ACC112 (cell line): ENCODE measurements at regions not wholly inside any gene's neighbourhood (a gene's known extent, or its start where the extent isn't known, plus 50 kb on each side); places are given as distances from the start of the nearest gene placed in this dataset.
"Not testable (repeated sequence)": the region's sequence is repeated elsewhere in the genome, so short reads cannot be mapped to it uniquely, and the experiment has no call there.

Experiments used
- H2AFZ ChIP-seq: fragments of 200-600 bp; sonication (generic); one replicate; pipeline ENCODE4 v1.6.0; 2017; ENCODE audit warnings: antibody characterized with exemption, low read length; ENCODE audit not compliant: unreplicated experiment
- H3K27ac ChIP-seq: fragments of 200-600 bp; sonication (generic); 2 replicates; pipeline ENCODE4 v1.5.1; 2014; ENCODE audit warnings: low read depth, mild to moderate bottlenecking, antibody characterized with exemption, low read length, moderate library complexity
- H3K27me3 ChIP-seq: fragments of 200-600 bp; sonication (generic); 2 replicates; pipeline ENCODE4 v1.6.1; 2014; ENCODE audit warnings: mild to moderate bottlenecking, antibody characterized with exemption, low read length, moderate library complexity, mixed read lengths; ENCODE audit not compliant: insufficient read depth
- H3K36me3 ChIP-seq: fragments of 200-600 bp; sonication (generic); 2 replicates; pipeline ENCODE4 v1.6.1; 2016; ENCODE audit warnings: mild to moderate bottlenecking, antibody characterized with exemption, low read length, moderate library complexity, mixed read lengths; ENCODE audit not compliant: insufficient read depth
- H3K4me1 ChIP-seq: fragments of 200-600 bp; sonication (generic); one replicate; pipeline ENCODE4 v1.6.1; 2016; ENCODE audit warnings: low read length, mixed read lengths; ENCODE audit not compliant: insufficient read depth, unreplicated experiment, control insufficient read depth
- H3K4me3 ChIP-seq: fragments of 200-600 bp; sonication (generic); 2 replicates; pipeline ENCODE4 v1.5.1; 2014; ENCODE audit warnings: mild to moderate bottlenecking, low read depth, low read length
- H3K79me2 ChIP-seq: fragments of 200-600 bp; sonication (generic); one replicate; pipeline ENCODE4 v1.6.0; 2016; ENCODE audit warnings: low read length; ENCODE audit not compliant: control insufficient read depth, unreplicated experiment, insufficient read depth

DNA sequence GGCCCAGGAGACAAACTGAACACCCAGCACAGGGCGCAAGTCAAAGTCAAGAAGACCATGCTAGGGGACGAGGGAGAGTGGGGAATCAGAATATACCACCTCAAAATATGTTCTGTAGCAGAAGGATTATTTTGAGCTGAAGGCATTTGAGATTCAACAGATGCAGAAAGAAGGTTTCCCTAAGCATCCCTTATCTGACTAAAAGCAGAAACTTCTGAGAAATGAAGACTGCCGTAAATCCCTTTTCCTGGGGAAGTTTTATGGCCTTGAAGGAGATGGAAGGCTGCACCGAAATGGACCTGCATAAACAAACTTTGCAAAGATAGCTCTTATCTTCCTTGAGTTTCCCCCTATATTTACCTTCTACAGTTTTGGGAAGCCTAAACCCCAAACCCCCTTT is 72.8 kb downstream of the PTTG1 start:
- Histone ChIP-seq H3K36me3 (no peaks in the 10 kb centered on the region), H3K27me3 (peaks cover 6% of the 10 kb centered on the region; the same call in 1 of the 2 replicates), H3K79me2 (no peaks in the 10 kb centered on the region), H3K4me1 (no peaks in the 10 kb centered on the region), H3K27ac (no peak overlapping the region), H3K4me3 (no peak overlapping the region), H2AFZ (no peak overlapping the region)

DNA sequence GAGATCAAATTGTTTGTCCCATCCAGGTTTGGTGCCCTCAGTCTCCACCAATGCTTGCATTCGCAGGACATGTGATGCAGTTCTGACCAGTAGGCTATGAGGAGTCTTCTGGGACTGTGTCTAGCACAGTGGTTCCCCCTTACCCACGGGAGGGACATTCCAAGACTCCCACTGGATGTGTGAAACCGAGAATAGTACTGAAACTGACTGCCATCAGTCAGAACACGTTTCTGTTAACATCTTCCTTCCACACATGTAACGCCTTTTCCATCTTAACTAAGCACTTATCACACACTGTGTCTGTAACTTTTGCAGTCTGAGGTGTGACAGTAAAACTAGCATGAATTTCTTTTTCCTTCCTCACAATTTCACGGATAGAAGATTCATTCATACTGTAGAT is 74.7 kb downstream of the PTTG1 start:
- H3K79me2 ChIP-seq, result no peaks in the 10 kb centered on the region
- H3K27ac ChIP-seq, result no peak overlapping the region
- no peaks in the 10 kb centered on the region for H3K36me3 ChIP-seq
- H2AFZ ChIP-seq, result no peak overlapping the region
- H3K4me1 ChIP-seq, result no peaks in the 10 kb centered on the region
- H3K27me3 ChIP-seq, result peaks cover 12% of the 10 kb centered on the region
- H3K4me3 ChIP-seq, result no peak overlapping the region

DNA sequence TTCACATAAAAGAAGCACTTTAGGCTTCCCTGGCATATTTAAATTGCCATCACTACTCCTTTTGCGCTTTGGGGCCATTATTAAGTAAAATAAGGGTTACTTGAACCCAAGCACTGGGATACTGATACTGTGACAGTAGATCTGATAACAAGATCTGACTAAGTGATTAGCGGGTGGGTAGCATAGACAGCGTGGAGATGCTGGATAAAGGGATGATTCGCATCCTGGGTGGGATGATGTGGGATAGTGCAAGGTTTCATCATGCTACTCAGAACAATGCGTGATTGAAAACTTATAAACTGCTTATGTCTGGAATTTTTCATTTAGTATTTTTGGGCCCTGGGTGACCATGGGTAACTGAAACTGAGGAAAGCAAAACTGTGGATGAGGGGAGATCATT is 75.1 kb downstream of the PTTG1 start:
- Histone ChIP-seq H3K36me3 (no peaks in the 10 kb centered on the region), H3K4me3 (no peak overlapping the region), H3K79me2 (no peaks in the 10 kb centered on the region), H3K27ac (no peak overlapping the region), H2AFZ (no peak overlapping the region), H3K4me1 (no peaks in the 10 kb centered on the region), H3K27me3 (peaks cover 12% of the 10 kb centered on the region)

DNA sequence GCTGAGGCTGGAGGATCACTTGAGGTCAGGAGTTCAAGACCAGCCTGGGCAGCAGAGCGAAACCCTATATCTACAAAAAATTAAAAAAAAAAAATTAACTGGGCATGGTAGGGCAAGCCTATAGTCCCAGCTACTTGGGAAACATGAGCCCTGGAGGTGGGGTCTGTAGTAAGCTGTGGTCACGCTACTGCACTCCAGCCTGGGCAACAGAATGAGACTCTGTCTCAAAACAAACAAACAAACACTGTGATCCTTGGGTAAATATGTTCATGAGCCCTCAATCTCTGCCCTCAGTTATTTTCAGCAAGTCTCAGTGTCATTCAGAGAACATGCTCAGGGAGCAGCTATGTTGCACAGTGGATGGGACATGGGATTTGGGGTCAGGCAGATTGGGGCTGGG is 76.2 kb downstream of the PTTG1 start:
- Histone ChIP-seq H2AFZ (no peak overlapping the region), H3K79me2 (no peaks in the 10 kb centered on the region), H3K36me3 (no peaks in the 10 kb centered on the region), H3K4me3 (no peak overlapping the region), H3K27me3 (peaks cover 12% of the 10 kb centered on the region), H3K4me1 (no peaks in the 10 kb centered on the region), H3K27ac (no peak overlapping the region)

DNA sequence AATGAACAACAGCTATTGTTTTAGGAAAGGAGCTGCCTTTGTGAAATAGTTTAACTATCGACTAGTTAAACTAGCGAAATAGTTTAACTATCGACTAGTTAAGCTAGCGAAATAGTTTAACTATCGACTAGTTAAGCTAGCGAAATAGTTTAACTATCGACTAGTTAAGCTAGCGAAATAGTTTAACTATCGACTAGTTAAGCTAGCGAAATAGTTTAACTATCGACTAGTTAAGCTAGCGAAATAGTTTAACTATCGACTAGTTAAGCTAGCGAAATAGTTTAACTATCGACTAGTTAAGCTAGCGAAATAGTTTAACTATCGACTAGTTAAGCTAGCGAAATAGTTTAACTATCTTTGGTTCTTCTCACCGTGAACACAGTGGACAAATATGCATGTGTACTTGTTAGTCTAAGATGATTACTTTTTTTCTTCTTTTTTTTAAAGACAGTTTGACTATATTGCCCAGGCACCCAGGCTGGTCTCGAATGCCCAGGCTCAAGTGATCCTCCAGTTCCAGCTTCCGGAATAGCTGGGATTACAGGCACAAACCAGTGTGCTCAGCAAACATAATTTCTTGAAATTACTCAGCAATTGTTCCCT is 76.9 kb downstream of the PTTG1 start:
- not testable (repeated sequence) for H3K4me1 ChIP-seq, H3K79me2 ChIP-seq, H2AFZ ChIP-seq, H3K36me3 ChIP-seq, H3K4me3 ChIP-seq, H3K27ac ChIP-seq
- H3K27me3 ChIP-seq, result peaks cover 12% of the 10 kb centered on the region

DNA sequence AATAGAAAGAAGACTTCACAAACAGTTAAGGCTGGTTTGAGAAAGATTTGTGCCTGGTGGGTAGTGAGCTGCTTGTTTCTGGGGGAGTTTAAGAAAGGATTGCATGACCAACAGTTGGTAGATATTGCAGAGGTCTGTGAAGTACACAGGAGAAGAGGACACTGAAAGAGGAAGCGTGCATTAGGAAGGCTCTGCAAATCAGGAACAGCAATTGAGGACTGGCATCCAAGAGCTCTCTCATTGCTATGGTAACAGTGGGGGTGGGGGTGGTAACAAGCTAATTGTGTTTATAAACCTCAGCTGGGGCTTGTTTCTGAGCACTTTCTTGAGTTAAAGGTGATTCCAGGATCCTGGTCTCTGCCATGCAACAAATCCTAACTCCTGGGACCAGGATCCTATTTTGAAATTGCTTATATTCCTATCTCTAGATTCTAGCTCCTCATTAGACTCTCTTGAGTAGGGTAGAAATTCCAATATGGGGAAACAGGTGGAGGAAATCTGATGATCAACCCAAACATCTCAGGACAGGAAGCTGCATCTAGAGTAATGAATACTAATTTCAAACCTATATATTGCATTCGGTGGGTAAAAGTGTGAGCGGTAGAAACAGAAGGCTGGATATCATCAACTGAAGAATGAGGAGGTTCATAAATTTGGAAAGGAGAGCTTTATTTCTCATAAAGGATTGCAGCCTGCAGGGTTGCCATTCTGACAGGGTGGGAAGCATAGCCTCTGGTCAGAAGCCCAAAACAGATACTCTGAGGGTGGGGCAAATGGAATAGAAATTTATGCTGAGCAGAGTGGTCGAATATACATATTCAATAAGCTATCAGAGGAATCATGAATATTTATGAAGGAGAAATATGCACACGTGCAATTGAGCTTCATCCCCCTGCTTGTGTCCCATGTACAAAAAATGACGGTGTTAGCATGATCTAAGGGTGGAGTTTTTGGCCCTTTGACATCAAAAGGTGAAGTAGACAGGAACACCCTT is 79.4 kb downstream of the PTTG1 start:
- Histone ChIP-seq H3K36me3 (no peaks in the 10 kb centered on the region), H3K4me1 (no peaks in the 10 kb centered on the region), H3K4me3 (no peak overlapping the region), H2AFZ (no peak overlapping the region), H3K27ac (no peak overlapping the region), H3K27me3 (peaks cover 6% of the 10 kb centered on the region; the same call in 1 of the 2 replicates), H3K79me2 (no peaks in the 10 kb centered on the region)

DNA sequence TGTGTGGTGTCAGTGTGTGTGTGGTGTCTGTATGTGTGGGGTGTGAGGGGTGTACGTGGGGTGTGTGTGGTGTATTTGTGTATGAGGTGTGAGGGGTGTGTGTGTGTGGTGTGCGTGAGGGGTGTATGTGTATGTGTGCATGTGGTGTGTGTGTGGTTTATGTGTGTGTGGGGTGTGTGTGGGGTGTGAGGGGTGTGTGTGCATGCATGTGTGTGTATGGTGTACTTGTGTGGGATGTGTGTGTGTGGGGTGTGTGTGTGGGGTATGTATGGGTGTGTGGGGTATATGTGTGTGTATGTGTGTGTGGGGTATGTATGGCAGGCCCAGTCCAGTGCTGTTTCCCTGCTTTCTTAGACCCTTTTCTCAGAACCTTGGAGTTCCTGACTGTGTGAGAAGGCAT is 83.3 kb downstream of the PTTG1 start:
- H3K4me1 ChIP-seq, result peaks cover 3% of the 10 kb centered on the region
- H3K27ac ChIP-seq, result no peak overlapping the region
- H2AFZ ChIP-seq, result no peak overlapping the region
- H3K79me2 ChIP-seq, result no peaks in the 10 kb centered on the region
- H3K36me3 ChIP-seq, result no peaks in the 10 kb centered on the region
- peaks cover 6% of the 10 kb centered on the region; the same call in 1 of the 2 replicates for H3K27me3 ChIP-seq
- H3K4me3 ChIP-seq, result no peak overlapping the region

DNA sequence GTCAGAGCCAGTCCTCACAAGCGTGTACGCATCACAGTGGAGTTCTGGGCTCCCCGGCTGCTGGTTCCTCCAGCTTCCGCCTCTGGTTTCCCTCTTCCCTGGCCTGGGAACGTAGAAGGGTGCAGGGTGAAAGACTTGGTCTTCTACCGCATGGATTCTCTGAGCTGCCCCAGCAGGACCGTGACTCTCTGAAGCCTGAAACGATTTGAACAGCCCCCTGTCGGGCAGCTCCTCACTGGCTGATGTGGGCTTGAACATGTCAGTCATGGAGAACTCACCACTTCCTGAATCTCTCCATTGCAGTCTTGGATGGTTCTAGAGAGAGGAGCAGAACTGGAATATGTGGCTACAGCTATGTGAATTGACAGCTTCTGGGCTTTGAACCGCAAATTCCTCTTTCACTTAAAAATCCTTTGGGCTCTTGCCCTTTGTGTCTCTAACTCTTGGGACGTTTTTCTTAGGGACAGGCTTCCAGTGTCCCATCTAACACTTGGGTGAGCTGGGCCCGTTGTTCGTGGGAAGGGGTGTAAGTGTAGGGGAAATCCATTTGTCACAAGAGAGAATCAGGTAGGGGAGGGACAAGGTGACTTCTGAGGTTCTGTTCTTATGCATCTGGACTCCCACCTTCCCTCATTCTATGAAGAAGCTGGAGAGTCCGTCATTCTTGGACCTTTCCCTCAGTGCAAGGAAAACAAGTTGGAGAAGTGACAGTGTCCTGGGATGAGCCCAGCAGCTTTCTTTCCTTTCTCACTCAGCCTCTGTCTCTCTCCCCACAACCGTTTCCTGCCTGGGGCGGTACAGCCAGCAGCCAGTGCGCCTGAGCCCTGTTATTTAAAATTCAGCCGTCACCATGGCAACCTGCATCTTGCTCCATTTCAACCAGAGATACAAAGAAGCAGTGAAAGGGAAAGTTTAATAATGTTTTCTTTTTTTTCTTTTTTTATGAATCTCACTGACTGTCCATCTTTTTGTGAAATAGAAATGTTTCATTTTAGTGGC is 84.7 kb downstream of the PTTG1 start:
- Histone ChIP-seq H3K4me3 (no peak overlapping the region), H2AFZ (no peak overlapping the region), H3K27me3 (peaks cover 7% of the 10 kb centered on the region), H3K4me1 (peaks cover 3% of the 10 kb centered on the region), H3K36me3 (no peaks in the 10 kb centered on the region), H3K79me2 (no peaks in the 10 kb centered on the region), H3K27ac (no peak overlapping the region)

DNA sequence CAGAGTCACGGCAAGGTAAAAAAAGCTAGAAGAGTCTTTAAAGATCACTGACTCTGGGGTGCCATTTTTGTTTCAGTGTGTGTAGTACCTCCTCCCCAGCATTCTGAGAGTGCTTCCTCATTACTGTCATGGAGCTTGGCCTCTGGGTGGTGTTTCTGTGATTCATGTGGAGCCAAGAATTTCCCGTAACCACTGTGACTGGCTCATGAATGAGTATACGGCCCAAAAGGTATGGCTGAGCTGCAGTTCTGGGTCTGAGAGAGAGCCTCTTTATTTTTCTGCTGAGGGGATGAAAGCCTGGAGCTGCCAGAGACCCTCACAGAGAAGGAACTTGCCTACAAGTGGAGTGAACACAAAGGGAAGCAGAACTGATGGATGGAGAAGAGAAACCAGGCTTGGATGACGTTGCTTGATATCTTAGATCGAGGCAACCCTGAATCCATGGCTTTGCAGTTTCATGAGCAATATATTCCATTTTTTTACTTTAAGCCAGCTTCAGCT is 85.6 kb downstream of the PTTG1 start:
- peaks cover 3% of the 10 kb centered on the region for H3K4me1 ChIP-seq
- peaks cover 17% of the 10 kb centered on the region for H3K27me3 ChIP-seq
- no peaks in the 10 kb centered on the region for H3K36me3 ChIP-seq
- H3K27ac ChIP-seq, result no peak overlapping the region
- no peak overlapping the region for H2AFZ ChIP-seq
- no peaks in the 10 kb centered on the region for H3K79me2 ChIP-seq
- no peak overlapping the region for H3K4me3 ChIP-seq

DNA sequence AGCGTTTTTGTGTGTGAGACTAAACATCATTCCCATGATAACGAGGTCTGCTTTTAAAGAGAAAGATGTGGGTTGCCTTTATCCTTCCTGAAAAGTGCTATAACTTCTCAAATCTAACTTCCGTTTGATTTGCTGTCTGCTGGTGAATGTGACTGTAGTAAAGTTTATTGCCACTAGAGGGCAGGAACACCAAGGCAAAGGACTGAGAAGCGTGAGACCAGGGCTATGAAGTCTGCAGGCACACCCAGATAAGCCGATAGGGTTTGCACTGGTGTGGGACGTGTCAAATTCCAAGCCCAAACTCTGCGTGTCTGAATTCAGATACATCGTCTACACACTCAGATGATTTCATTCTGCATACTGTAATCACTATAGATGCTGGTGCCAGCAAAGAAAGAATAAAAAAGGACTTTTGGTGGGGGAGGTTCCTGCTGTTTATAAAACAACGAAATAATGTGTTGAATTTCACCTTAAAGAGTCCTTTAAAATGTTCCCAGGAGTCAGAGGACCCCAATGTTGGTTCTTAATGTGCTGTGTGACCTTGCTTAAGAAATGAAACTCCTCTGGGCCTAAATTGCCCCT is 87.2 kb downstream of the PTTG1 start:
- Histone ChIP-seq H3K4me1 (peaks cover 3% of the 10 kb centered on the region), H3K36me3 (no peaks in the 10 kb centered on the region), H3K27me3 (peaks cover 32% of the 10 kb centered on the region), H3K27ac (no peak overlapping the region), H3K4me3 (no peak overlapping the region), H2AFZ (no peak overlapping the region), H3K79me2 (no peaks in the 10 kb centered on the region)
